GM21528 (cell line): ENCODE measurements at regions not wholly inside any gene's neighbourhood (a gene's known extent, or its start where the extent isn't known, plus 50 kb on each side); places are given as distances from the start of the nearest gene placed in this dataset.

Source experiments
- ATAC-seq: cut with Tn5 transposase; IDR thresholded peaks from one replicate; pipeline ENCODE4 v1.9.1; 2021; ENCODE audit warnings: mild to moderate bottlenecking, moderate library complexity; ENCODE audit not compliant: unreplicated experiment, low FRiP score

DNA sequence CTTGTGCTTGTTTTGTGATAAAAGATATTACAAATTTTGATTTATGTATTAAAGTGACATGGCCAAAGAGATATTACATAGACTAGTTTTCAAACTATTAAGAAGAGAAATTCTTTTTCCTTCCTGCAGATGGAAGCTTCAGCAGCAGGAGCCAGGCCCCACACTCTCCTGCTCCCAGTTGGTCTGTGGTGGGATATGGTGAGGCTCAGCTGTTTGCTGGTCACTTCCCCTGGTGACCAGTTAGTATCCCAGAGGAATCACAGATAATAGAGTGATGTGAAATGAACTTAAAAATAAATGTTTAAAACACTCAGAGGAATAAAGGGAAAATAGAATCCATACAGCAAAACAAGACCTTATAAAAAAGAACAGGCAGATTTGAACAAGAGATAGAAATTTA is 154.7 kb downstream of the KTN1 start:
- ATAC-seq = no peak

DNA sequence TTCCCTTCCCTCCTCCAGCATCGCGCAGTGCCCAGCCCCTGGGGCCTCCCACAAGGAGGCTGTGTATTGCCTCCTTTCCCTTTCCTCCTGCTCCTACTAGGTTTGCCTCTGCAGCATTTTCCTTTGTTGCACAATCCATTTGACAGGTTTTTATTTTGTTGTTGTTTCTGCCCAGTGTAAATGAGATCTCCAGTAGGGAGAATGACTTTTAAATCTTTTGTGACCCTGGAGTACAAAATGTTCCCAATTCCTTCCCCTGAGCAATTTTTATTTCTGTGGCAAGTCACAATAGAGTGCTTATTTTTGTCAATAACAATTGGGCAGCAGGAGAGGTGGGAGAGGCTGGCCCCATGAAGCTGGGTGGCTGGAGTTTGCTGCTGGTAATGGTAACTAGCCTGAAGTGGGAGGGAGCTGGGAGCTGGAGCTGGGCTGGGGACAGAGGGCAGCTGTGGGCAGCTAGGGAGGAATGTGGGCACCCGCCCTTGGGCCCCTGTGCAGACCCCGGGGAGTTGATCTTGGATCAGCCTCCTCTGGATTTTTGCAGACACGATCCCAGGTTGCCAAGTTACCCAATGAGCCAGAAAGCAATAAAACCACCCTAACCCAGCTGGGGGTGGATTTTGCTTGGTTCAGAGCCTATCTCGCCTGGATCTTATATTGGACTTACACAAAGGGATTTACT is 160.1 kb downstream of the KTN1 start:
- no peak for ATAC-seq

DNA sequence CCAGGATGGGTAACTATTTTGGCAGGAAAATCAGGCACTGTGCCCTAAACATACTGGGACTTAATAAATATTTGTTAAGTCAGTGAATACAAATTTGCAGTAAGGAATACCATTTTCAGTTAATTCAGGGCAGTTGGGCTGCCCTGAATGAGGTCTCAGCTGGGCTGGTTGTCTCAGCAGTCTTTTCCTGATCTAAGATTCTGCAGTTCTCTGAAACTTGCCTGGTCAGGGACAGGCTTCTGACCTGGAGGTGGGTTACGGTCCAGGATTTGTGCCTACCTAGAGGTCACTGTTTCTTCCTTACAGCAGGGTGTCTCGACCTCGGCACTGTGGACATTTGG is 160.6 kb downstream of the KTN1 start:
- no peak for ATAC-seq

DNA sequence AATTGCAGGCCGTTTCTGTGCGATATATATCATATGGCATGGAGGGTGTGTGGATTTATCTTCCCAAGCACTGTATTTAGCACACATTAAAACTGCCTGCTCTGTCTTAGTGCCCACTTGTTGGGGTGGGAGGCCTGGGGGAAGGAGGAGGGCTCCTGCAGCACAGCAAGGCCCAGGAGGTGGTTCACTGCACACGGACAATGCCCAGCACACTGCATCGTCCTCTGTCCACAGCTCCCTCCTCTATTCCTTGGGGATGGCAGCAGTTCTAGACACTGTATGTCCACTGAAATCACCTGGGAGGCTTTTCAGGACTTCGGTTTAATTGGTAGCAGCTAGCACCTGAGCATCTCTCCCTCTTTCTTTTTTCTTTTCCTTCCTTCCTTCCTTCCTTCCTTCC is 161.2 kb downstream of the KTN1 start:
- ATAC-seq = no peak

DNA sequence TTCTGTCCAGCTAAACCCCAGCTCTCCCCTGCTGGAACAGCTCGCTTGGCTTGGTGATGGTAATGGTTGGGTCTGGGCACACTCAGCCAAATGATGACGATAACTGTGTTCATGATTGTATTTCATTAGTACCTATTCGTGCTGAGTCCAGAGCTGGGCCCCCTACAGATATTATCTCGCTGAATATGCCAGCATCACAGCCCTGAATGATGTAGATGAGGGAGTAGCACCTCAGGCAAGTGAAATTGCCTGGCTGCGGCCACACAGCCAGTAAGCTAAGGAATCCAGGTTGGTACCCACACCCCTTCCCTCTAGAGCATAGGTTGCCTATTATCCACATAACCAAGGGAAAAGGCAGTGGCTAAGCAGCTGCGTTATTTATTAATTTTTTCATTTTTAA is 163.5 kb downstream of the KTN1 start:
- no peak for ATAC-seq

DNA sequence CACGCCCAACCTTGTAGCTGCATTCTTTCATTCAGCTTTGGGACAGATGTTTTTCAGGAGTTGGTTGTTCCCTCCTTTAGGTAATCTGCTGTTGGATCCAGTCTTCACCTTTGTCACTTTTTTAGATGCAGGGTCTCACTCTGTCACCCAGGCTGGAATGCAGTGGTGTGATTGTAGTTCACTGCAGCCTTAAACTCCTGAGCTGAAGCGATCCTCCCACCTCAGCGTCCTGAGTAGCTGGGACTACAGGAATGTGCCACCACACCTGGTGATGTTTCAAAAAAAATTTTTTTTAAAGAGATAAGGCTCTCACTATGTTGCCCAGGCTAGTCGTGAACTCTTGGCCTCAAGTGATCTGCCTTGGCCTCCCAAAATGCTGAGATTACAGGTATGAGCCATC is 164.3 kb downstream of the KTN1 start:
- no peak for ATAC-seq

DNA sequence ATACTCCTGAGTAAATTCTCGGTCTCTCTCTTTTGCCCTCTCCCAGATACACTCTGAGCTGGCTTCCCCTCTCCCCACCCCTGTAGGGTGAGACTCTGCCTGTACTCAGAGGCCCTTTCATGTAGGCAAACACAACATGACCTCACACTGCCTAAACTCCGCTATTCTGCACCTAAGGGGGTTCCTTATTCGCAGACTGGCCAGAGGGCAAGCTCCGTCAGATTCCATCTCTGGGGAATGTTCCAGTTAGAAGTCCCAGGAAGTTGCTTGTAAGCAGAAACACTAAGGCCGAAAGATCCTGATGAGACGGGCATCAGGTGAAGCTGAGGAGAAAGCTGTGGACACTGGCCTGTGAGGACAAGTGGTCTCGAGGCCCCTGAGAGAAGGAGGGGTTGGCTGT is 165.9 kb downstream of the KTN1 start:
- ATAC-seq = no peak

DNA sequence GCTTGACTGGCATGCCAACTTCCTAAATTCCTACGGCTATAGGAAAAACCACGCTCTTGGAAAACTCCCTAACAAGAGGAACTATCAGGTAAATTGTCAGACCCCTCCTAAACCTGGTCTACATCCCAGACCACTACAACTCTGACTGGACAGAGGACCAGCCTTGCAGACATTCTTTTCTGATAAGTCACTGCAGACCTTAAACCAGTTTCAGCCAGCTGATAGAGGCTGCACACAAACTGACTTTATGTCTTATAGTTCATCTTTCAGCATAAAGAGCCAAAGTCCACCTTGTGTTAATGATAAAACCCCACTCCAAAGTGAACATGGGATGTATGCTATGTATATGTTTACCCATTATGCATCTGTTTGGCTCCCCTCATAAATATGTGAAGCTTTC is 166.6 kb downstream of the KTN1 start:
- no peak for ATAC-seq

DNA sequence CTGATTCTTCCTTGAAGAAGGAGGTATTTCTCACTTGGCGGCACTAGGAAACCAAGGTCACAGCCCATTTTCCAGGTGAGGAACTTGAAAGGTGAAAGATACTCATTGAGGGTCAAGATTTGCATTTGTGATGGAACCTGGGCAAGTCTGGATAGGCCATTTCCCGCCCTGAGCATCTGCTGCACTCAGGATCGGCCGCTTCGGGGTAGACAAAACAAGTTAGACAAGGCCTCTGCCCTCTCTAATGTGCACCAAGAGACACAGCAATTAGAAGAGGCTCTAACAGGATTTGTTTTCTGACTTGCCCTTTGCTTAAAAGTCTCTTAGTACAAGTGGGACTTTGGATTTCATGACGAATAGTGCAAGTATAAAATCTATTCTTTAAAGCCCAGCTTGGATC is 167.2 kb downstream of the KTN1 start:
- no peak for ATAC-seq

DNA sequence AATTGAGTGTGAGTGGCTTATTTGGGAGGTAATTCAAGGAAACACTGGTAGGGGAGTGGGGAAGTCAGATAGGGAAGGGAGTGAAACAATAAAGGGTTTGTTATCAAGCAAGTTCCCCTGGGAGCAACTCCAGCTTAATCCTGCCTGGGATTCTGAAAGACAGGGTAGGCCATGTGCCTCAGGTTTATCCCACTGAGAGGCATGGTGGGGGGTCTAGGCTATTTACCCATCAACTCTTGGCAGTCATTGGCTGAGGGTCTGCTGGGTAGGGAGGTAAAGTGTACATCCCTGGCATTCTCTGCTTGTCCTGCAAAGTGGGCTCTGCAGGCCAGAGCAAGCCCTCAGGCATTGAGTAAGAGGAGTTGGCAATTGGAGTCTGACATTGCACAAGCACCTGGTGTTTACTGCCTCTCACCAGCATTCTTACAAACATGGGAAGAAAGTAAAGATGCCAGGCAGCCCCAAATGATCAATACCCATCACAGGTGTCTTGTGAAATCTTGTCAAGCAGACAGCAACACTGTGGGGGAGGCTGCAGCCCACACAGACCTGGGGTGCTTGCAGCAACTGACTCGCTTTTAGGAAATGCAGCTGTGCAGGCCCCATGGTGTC is 169.3 kb downstream of the KTN1 start:
- ATAC-seq = no peak

DNA sequence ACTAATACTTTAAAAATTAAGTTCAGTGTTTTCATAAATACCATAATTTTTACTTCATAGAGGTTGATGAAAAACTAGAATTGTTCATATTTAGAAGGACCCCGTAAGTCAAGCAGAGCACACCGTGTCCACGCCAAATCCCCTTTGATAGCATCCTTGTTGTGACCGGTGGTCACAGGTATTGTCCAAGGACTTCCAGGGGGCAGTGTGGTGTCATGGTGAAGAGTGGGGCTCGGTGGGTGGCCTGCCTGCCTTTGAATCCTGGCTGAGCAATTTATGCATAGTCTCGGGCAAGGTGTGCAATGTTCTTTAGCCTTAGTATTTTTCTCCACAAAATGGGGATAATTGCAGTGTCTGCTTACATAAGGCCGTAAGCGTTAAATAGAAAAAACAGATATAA is 169.9 kb downstream of the KTN1 start:
- no peak for ATAC-seq

DNA sequence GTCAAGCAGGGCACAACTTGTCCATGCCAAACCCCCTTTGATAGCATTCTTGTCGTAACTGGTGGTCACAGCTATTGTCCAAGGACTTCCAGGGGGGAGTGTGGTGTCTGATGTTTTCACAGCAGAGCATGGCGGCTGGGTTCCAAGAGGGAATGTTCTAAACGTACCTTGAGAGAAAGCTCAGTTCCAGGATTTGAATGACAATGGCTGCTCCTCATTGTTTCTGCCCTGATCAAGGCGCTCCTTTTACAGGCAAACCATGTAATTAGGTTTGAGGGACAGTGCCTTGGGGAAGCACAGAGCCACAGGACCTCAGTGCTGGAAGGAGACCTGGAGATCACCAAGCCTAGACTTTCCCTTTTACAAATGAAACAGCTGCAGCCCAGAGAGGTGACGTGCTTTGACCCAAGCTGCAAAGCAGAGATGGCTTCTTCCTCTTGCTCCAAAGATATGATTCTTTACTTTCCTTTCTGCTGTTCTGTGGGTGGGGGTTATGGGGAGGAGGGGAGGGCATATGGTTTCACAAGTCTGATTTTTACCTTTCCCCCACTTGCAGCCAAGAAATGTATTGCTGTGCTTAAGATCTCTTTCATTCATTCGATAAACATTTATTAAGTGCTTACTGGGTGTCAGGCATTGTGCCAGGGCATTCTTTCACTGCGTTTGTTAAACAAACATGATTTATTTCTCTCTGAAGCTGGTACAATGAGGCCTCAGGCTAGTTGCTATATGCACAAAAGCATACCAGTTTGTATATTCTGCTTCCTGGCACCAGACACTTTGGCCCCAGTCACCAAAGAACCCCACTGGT is 172.8 kb downstream of the KTN1 start:
- ATAC-seq = no peak

DNA sequence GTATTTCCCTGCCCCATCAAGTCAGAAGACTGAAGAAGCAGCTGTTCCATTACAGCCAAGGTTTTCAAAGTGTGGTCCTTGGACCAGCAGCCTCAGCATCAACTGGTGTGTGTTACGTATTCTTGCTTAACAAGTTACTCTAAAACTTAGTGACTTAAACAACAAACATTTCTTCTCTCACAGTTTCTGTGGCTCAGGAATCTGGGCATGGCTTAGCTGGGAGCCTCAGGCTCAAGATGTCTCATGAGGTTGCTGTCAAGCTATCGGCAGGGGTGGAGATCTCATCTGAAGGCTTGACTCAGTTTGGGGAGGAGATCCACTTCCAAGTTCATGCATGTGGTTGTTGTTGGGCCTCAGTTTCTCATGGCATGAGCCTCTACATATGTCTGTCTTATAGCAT is 174.5 kb downstream of the KTN1 start:
- ATAC-seq = no peak

DNA sequence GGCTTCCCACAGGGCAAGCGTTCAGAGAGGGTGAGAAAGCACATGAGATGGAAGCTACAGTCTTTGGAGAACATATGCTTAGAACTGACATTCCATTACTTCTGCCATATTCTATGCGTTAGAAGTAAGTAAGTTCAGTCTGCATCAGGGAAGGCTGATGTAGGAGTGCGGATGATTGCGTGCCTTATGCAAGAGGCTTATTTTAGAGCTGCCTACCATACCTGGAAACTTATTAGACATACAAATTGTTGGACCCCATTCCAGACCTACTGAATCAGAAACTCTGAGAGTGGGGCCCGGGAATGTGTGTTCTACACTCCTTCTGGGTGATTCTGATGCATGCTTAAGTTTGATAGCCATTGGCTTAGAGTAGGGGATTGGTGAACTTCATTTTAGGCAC is 174.9 kb downstream of the KTN1 start:
- no peak for ATAC-seq

DNA sequence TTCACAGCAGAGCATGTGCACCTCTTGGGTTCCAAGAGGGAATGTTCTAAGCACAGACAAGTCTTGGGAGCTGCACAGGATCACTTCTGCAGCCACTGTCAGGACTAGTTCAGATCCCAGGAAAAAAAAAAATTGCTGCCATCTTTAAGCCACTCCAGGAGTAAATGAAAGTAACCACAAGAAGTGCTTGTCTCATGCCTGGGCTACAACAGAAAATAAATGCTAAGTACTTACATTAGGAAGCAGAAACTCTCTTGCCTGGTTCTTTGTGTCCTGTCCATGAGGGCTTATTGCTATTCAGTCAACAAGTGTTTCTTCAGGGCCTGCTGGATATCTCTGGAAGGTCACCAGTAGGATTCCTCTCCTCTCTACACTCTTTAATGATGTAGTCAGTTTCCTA is 176.1 kb downstream of the KTN1 start:
- ATAC-seq = no peak

DNA sequence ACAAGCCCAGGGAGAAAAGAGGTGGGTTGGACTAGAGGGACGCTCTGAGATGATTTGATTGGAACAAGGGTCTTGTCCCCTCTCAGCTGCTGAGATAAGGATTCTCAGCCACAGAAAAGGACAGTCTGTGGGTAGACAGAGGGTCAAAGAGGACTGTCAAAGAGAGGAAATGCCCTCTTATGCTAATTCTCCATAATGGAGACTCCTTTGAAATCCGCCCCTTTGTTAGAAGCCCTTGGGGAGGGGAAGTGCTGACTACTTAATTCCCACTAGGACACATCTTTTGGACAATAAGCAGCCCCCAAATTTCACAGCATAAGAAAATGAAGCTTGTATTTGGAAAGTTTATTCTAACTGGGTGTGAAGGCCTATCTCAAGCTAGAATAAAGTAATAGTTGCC is 176.6 kb downstream of the KTN1 start:
- ATAC-seq = no peak

DNA sequence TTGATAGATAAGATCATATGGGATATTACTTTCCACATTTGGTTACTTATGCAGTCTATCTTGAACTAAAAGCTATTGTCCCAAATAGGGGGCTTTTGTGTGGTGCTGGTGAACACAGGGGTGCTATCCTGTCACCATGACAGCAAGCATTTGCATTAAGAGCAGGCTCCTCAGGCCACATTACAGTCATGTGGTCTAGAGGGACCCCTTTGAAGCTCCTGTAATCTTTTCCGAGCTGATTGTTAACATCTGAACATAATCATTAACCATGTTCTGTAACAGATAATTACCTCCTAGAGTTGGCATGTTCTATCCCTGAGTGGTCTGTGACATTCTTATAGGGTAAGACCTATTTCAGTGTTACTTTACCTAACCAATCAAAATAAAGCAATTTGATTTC is 178.8 kb downstream of the KTN1 start:
- ATAC-seq = no peak

DNA sequence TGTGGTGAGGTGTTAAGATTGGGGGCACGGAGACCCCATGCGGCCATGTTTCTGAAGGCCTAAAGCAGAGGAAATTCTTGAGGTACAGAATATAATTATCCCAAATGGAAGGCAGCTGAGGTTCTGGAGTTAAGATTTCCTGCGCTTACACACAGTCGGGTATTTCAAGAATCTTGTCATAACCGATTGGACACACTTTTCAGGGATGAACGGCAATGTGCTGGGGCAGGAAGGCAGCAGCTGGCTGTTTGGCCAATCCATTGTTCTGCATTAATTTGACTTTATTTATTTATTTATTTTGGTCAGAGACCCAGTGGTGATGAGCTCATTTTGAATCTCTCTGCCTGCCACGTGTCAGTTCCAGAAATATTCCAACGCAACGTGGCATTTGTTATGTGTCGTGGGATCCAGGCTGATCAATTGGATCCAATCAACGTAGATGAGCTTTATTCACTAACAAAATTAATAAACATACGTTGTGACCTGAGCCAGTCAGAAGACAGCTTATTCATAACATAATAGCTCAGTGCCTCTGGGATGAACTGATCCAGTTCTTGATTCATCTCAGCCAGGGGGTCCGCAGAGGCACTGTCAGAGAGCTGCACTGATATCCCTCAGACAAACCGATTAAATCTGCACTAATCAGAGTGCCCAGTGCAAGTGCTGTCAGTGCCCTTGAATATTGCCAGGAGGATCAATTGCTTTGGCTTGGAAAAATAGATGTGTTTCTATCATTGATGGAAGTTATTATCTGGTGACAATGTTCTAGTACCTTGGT is 181.0 kb downstream of the KTN1 start:
- no peak for ATAC-seq

DNA sequence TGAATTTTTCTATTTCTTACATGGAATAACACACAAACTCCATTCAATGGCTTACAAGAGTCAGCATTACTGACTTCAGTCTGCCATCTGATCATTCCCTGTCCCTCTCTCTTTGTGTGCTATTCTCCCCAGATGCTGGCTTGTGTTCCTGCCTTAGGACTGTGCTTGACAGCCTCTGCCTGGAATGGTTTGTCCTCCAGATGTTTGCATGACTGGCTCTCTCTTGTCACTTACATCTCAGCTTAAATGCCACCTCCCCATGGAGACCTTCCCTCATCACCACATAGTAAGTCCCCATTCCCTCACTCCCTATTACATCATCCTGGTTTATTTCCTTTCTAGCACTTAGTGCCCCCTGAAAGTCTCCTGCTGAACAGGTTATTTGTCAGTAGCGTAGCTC is 181.6 kb downstream of the KTN1 start:
- no peak for ATAC-seq

DNA sequence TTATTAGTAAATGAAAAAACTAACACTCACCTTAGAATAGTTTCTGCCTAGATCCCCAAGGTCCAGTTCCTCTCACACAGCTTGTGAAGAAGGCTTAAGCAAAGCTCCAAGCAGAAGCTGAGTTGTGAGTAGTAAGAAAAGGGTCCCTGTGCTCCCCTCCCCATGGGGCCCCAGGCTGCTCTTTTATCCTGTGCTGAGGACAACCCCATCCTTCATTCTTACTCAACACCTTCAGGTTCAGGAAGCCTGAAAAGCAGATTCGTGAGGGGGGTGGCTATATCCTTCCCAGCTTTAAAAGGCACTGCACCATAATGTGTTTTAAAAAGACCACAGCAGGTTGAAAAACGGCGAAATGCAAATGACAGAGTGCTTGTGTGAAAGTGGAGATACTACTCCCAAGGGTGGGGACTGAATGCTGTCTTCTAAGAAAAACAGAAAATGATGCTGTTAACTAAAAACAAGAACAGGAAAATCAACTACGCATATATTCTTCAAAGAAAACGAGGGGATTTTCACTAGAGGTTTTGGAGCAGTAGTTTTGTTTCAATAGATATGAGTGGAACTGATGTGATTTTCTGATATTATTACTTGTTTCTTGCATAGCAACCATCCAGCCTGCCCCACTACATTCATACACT is 182.7 kb downstream of the KTN1 start:
- ATAC-seq = peak; percentile 63

DNA sequence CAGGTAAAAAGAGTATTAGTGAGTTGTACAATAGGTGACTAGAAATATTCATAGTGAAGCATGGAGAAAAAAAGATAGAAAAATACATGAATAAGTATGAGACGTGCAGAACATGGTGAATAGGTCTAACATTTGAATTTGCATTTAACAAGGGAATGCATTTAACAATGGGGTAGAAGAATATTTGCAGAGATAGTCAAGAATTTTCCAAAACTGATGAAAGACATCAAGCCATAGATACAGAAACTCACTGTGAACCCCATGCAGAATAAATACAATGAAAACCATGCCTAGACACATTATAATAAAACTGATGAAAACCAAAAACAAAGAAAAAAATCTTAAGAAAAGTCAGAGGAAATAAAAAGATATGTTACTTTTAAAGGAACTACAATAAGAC is 184.8 kb downstream of the KTN1 start:
- no peak for ATAC-seq
